ENCODE measurements at regions not wholly inside any gene's neighbourhood (a gene's known extent, or its start where the extent isn't known, plus 50 kb on each side); places are given as distances from the start of the nearest gene placed in this dataset.

DNA sequence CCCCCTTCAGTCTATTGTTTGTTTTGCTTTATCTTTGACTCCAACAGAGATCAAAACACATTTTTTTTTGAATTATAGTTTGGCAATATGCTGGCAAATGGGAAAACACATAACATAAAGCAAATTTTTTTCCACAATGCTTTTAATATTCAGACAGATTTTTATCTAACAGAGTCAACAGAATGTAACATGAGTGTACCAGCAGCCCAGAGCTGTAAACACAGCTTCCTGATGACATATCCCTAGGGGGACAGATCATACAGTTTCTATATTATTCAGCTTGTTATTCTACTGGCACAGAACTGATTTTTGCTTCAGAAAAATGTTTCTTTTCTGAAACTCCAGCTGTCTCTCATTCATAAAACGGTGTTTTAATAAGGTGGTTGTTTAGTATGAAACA, 168.8 kb downstream of the OLFM4 start:
- Histone ChIP-seq H3K9me3 (replicated peaks in 1 of 2; ENCODE audit: control insufficient read depth in 1 of 2, insufficient read depth in 1 of 2, low read length in 2 of 2) (no peaks in the 10 kb centered on the region), H3K9ac (ENCODE audit: insufficient read depth, low read length, poor library complexity, severe bottlenecking) (no peak overlapping the region), H3K4me2 (replicated peaks; ENCODE audit: extremely low read depth, low read length, poor library complexity, severe bottlenecking) (no peak overlapping the region), H3K79me2 (ENCODE audit: insufficient read depth, low read length) (no peaks in the 10 kb centered on the region), H3K4me1 (ENCODE audit: control insufficient read depth in 1 of 2, insufficient read depth in 2 of 2, low read length in 2 of 2) (no peaks in the 10 kb centered on the region), H3K4me3 (replicated peaks in 1 of 3; ENCODE audit: low read depth in 2 of 3, low read length in 3 of 3) (no peak overlapping the region), H2AFZ (ENCODE audit: insufficient read depth, low read depth, low read length, poor library complexity, severe bottlenecking) (no peak overlapping the region), H3K27me3 (ENCODE audit: control insufficient read depth in 2 of 2, insufficient read depth in 2 of 2, low read length in 2 of 2) (peaks cover 9 to 21% of the 10 kb centered on the region in 2 donors), H3K27ac (ENCODE audit: low read depth in 1 of 2, low read length in 2 of 2) (no peak overlapping the region), H3K36me3 (replicated peaks in 1 of 2; ENCODE audit: control insufficient read depth in 1 of 2, insufficient read depth in 2 of 2, low read length in 2 of 2) (no peaks in the 10 kb centered on the region), H4K20me1 (ENCODE audit: insufficient read depth, low read length) (no peaks in the 10 kb centered on the region)
- intact Hi-C loops (cut with micrococcal nuclease): no loop called here
- Mint-ChIP-seq H3K9me3 (peaks cover 0 to 8% (median 4%) of the 10 kb centered on the region in 7 donors), H3K27me3 (ENCODE audit: low read depth in 3 of 3) (peaks cover 21 to 33% (median 30%) of the 10 kb centered on the region in 3 donors), H3K4me1 (no peaks in the 10 kb centered on the region), H3K27ac (no peak overlapping the region), H3K36me3 (no peaks in the 10 kb centered on the region), H3K4me3 (no peak overlapping the region)
- no peak for DNase-seq
- no CpG with 5 or more reads among the region's 1 CpG for WGBS (ENCODE audit: insufficient coverage)
- no peak for TF ChIP-seq CTCF (IDR thresholded peaks at IDR 0.05)

GRCh38 chr13:53198017-53198416, 169.4 kb downstream of the OLFM4 start:
- peaks cover 12 to 21% of the 10 kb centered on the region in 2 donors for H3K27me3 ChIP-seq (ENCODE audit: control insufficient read depth in 2 of 2, insufficient read depth in 2 of 2, low read length in 2 of 2)
- intact Hi-C loops (cut with micrococcal nuclease): no loop called here
- no peak overlapping the region for H2AFZ ChIP-seq (ENCODE audit: insufficient read depth, low read depth, low read length, poor library complexity, severe bottlenecking)
- H3K4me1 Mint-ChIP-seq: no peaks in the 10 kb centered on the region
- no peak for DNase-seq
- no peak overlapping the region for H3K4me3 Mint-ChIP-seq
- no peaks in the 10 kb centered on the region for H3K79me2 ChIP-seq (ENCODE audit: insufficient read depth, low read length)
- H3K4me2 ChIP-seq (replicated peaks; ENCODE audit: extremely low read depth, low read length, poor library complexity, severe bottlenecking): no peak overlapping the region
- peaks cover 0 to 6% (median 4%) of the 10 kb centered on the region in 7 donors for H3K9me3 Mint-ChIP-seq
- H3K9ac ChIP-seq (ENCODE audit: insufficient read depth, low read length, poor library complexity, severe bottlenecking): no peak overlapping the region
- no peak overlapping the region for H3K4me3 ChIP-seq (replicated peaks in 1 of 3; ENCODE audit: low read depth in 2 of 3, low read length in 3 of 3)
- H4K20me1 ChIP-seq (ENCODE audit: insufficient read depth, low read length): no peaks in the 10 kb centered on the region
- no peak overlapping the region for H3K27ac Mint-ChIP-seq
- no peak for TF ChIP-seq CTCF (IDR thresholded peaks at IDR 0.05)
- 100% methylated on average over 1 of the region's 1 CpG for WGBS (ENCODE audit: insufficient coverage)
- H3K4me1 ChIP-seq (ENCODE audit: control insufficient read depth in 1 of 2, insufficient read depth in 2 of 2, low read length in 2 of 2): no peaks in the 10 kb centered on the region
- H3K36me3 Mint-ChIP-seq: no peaks in the 10 kb centered on the region
- H3K27ac ChIP-seq (ENCODE audit: low read depth in 1 of 2, low read length in 2 of 2): no peak overlapping the region
- H3K9me3 ChIP-seq (replicated peaks in 1 of 2; ENCODE audit: control insufficient read depth in 1 of 2, insufficient read depth in 1 of 2, low read length in 2 of 2): no peaks in the 10 kb centered on the region
- H3K36me3 ChIP-seq (replicated peaks in 1 of 2; ENCODE audit: control insufficient read depth in 1 of 2, insufficient read depth in 2 of 2, low read length in 2 of 2): no peaks in the 10 kb centered on the region
- peaks cover 26 to 35% (median 30%) of the 10 kb centered on the region in 3 donors for H3K27me3 Mint-ChIP-seq (ENCODE audit: low read depth in 3 of 3)
